ENCODE measurements at regions not wholly inside any gene's neighbourhood (a gene's known extent, or its start where the extent isn't known, plus 50 kb on each side); places are given as distances from the start of the nearest gene placed in this dataset.

GRCh38 chr12:22924391-22924790 is 299.4 kb downstream of the ETNK1 start:
- no peak overlapping the region for H3K4me3 ChIP-seq (ENCODE audit: low read depth, low read length)
- TF ChIP-seq CTCF (IDR thresholded peaks at IDR 0.05; ENCODE audit: low read depth, low read length) = no peak
- in situ Hi-C loops (cut with HindIII; ENCODE audit: low sequenced_read_pairs) = no loop called here
- DNase-seq (ENCODE audit: low read depth, low spot score) = no peak

- no peak for DNase-seq (ENCODE audit: low read depth, low spot score)
- no peak for TF ChIP-seq CTCF (IDR thresholded peaks at IDR 0.05; ENCODE audit: low read depth, low read length)
- in situ Hi-C loops (cut with HindIII; ENCODE audit: low sequenced_read_pairs) = no loop called here
- H3K4me3 ChIP-seq (ENCODE audit: low read depth, low read length) = no peak overlapping the region
Measured at GRCh38 chr12:22925623-22926022, 300.7 kb downstream of the ETNK1 start.

- TF ChIP-seq CTCF (IDR thresholded peaks at IDR 0.05; ENCODE audit: low read depth, low read length) = no peak
- H3K4me3 ChIP-seq (ENCODE audit: low read depth, low read length) = no peak overlapping the region
- in situ Hi-C loops (cut with HindIII; ENCODE audit: low sequenced_read_pairs) = no loop called here
- DNase-seq (ENCODE audit: low read depth, low spot score) = no peak
Measured at GRCh38 chr12:22932431-22932830, 307.5 kb downstream of the ETNK1 start.

GRCh38 chr12:22935090-22935489 is 310.1 kb downstream of the ETNK1 start:
- no peak for TF ChIP-seq CTCF (IDR thresholded peaks at IDR 0.05; ENCODE audit: low read depth, low read length)
- peak overlapping the region; percentile 25 for H3K4me3 ChIP-seq (ENCODE audit: low read depth, low read length)
- in situ Hi-C loops (cut with HindIII; ENCODE audit: low sequenced_read_pairs) = no loop called here
- DNase-seq (ENCODE audit: low read depth, low spot score) = peak; percentile 63

- no peak for DNase-seq (ENCODE audit: low read depth, low spot score)
- in situ Hi-C loops (cut with HindIII; ENCODE audit: low sequenced_read_pairs) = no loop called here
- no peak for TF ChIP-seq CTCF (IDR thresholded peaks at IDR 0.05; ENCODE audit: low read depth, low read length)
- H3K4me3 ChIP-seq (ENCODE audit: low read depth, low read length) = peak overlapping the region; percentile 25
Measured at GRCh38 chr12:22935501-22935900, 310.5 kb downstream of the ETNK1 start.

- in situ Hi-C loops (cut with HindIII; ENCODE audit: low sequenced_read_pairs) = no loop called here
- no peak for DNase-seq (ENCODE audit: low read depth, low spot score)
- no peak overlapping the region for H3K4me3 ChIP-seq (ENCODE audit: low read depth, low read length)
- no peak for TF ChIP-seq CTCF (IDR thresholded peaks at IDR 0.05; ENCODE audit: low read depth, low read length)
Measured at GRCh38 chr12:22938323-22938722, 313.4 kb downstream of the ETNK1 start.

GRCh38 chr12:22951206-22951605 is 326.2 kb downstream of the ETNK1 start:
- TF ChIP-seq CTCF (IDR thresholded peaks at IDR 0.05; ENCODE audit: low read depth, low read length) = no peak
- in situ Hi-C loops (cut with HindIII; ENCODE audit: low sequenced_read_pairs) = no loop called here
- H3K4me3 ChIP-seq (ENCODE audit: low read depth, low read length) = no peak overlapping the region
- no peak for DNase-seq (ENCODE audit: low read depth, low spot score)
